ENCODE measurements at regions not wholly inside any gene's neighbourhood (a gene's known extent, or its start where the extent isn't known, plus 50 kb on each side); places are given as distances from the start of the nearest gene placed in this dataset.

- Histone ChIP-seq H3K4me3 (ENCODE audit: insufficient read depth, low read depth, low read length) (no peak overlapping the region), H2BK20ac (ENCODE audit: low read depth, low read length) (no peak overlapping the region), H2BK15ac (ENCODE audit: low read depth, low read length) (no peak overlapping the region), H3K4me1 (ENCODE audit: control insufficient read depth, insufficient read depth, low read length) (no peaks in the 10 kb centered on the region), H3K56ac (ENCODE audit: extremely low read depth, insufficient read depth, low read length) (no peak overlapping the region), H3K9ac (ENCODE audit: low read depth, low read length) (no peak overlapping the region), H3K23ac (ENCODE audit: low read depth, low read length) (no peak overlapping the region), H2AFZ (replicated peaks; ENCODE audit: low read length, poor library complexity) (no peak overlapping the region), H3K27ac (ENCODE audit: insufficient read depth, low read length) (no peak overlapping the region), H3K9me1 (ENCODE audit: insufficient read depth, low read length) (no peaks in the 10 kb centered on the region), H2AK9ac (replicated peaks; ENCODE audit: low read depth, low read length, poor library complexity) (no peak overlapping the region), H4K91ac (ENCODE audit: insufficient read depth, low read depth, low read length) (no peak overlapping the region), H3K9me3 (ENCODE audit: control insufficient read depth, insufficient read depth, low read length) (peaks cover 16% of the 10 kb centered on the region; the same call in 1 of the 2 replicates), H4K20me1 (ENCODE audit: insufficient read depth, low read length) (no peaks in the 10 kb centered on the region), H2AK5ac (ENCODE audit: low read depth, low read length) (no peak overlapping the region), H3K4ac (ENCODE audit: low read depth, low read length) (no peak overlapping the region), H4K5ac (ENCODE audit: low read depth, low read length) (no peak overlapping the region), H3K4me2 (ENCODE audit: low read depth, low read length) (no peak overlapping the region), H3K18ac (ENCODE audit: low read depth, low read length) (no peak overlapping the region), H2BK5ac (ENCODE audit: low read depth, low read length, poor library complexity, severe bottlenecking) (no peak overlapping the region), H3K14ac (replicated peaks; ENCODE audit: low read depth, low read length) (no peak overlapping the region), H3K27me3 (ENCODE audit: control insufficient read depth, insufficient read depth, low read length) (no peaks in the 10 kb centered on the region), H3K79me1 (ENCODE audit: low read depth in 1 of 2, low read length in 2 of 2) (no peaks in the 10 kb centered on the region), H3K36me3 (ENCODE audit: control insufficient read depth, insufficient read depth, low read length) (no peaks in the 10 kb centered on the region), H2BK120ac (ENCODE audit: low read depth, low read length) (no peak overlapping the region), H4K8ac (ENCODE audit: low read depth in 2 of 2, low read length in 2 of 2) (no peak overlapping the region)
- dilution Hi-C loops (cut with HindIII; ENCODE audit: low sequenced_read_pairs, unreplicated experiment), result no loop called here
- TF ChIP-seq SMC3 (IDR thresholded peaks at IDR 0.05; ENCODE audit: low read depth, low read length) (no peak), MAZ (IDR thresholded peaks at IDR 0.05; ENCODE audit: borderline replicate concordance, low read depth, low read length) (no peak), MXI1 (IDR thresholded peaks at IDR 0.05; ENCODE audit: borderline replicate concordance, low read depth, low read length) (no peak)
- POLR2A ChIA-PET (ENCODE audit: unreplicated experiment), result no interaction called here
- in situ Hi-C loops (cut with MboI; ENCODE audit: low sequenced_read_pairs), result no loop called here
- no peak for DNase-seq
- no CpG with 5 or more reads among the region's 8 CpGs for WGBS, 2 experiments (ENCODE audit: extremely low coverage in 2 of 2, insufficient read length in 1 of 2)
- ATAC-seq (ENCODE audit: low read depth), result no peak
- CTCF ChIA-PET, result no interaction called here
- BruUV-seq (replicated peaks), result no TSS peak
- intact Hi-C loops (cut with micrococcal nuclease), result no loop called here
Observed at GRCh38 chr6:168231393-168231957, 88.1 kb downstream of the DACT2 start.

Data from IMR-90 (cell line).